Left hindlimb (tissue), 1 donor: ENCODE measurements at regions not wholly inside any gene's neighbourhood (a gene's known extent, or its start where the extent isn't known, plus 50 kb on each side); places are given as distances from the start of the nearest gene placed in this dataset.
"Not testable (repeated sequence)": the region's sequence is repeated elsewhere in the genome, so short reads cannot be mapped to it uniquely, and the experiment has no call there.

Experiments used
- DNase-seq: peaks from one replicate; pipeline ENCODE4 v3.0.0-alpha.2; 2018

- DNase-seq: no peak
Measured at GRCh38 chrX:21225643-21226042, 148.6 kb upstream of the CNKSR2 start.

GRCh38 chrX:21228974-21229373 is 145.2 kb upstream of the CNKSR2 start:
- not testable (repeated sequence) for DNase-seq

GRCh38 chrX:21255032-21255618 is 119.1 kb upstream of the CNKSR2 start:
- DNase-seq: no peak

GRCh38 chrX:21266949-21267348 is 107.3 kb upstream of the CNKSR2 start:
- DNase-seq: no peak

- DNase-seq: no peak
Measured at GRCh38 chrX:21276736-21277433, 97.3 kb upstream of the CNKSR2 start.

GRCh38 chrX:21289232-21289631 is 85.0 kb upstream of the CNKSR2 start:
- no peak for DNase-seq

GRCh38 chrX:21295246-21295820 is 78.9 kb upstream of the CNKSR2 start:
- DNase-seq: no peak

- no peak for DNase-seq
Measured at GRCh38 chrX:21305799-21306336, 68.3 kb upstream of the CNKSR2 start.

- DNase-seq: no peak
Measured at GRCh38 chrX:21319323-21319722, 54.9 kb upstream of the CNKSR2 start.
